Daoy (cell line): ENCODE measurements at regions not wholly inside any gene's neighbourhood (a gene's known extent, or its start where the extent isn't known, plus 50 kb on each side); places are given as distances from the start of the nearest gene placed in this dataset.
"Not testable (repeated sequence)": the region's sequence is repeated elsewhere in the genome, so short reads cannot be mapped to it uniquely, and the experiment has no call there.

Experiments used
- DNase-seq: peaks from one replicate; pipeline ENCODE4 v3.0.0-alpha.2; 2015; ENCODE audit warnings: low read depth

DNA sequence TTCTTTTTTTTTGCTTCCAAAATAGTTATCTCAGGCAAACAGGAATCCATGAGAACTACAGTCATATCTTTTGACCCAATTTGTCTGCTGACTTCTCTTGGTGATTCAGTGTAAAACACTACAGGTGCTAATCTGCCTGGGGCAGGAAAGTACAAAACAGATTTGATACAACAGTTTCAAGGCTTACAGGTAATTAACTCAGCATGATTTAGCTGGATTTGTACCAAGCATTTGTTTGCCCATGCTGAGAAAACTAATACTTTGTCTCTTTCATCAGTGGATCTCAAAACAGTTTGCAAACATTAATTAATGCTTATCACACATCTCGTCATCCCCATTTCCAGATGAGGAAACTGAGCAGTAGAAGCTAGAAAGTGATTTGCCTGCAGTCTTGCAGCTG, 312.5 kb upstream of the SEMA6A start:
- no peak for DNase-seq

DNA sequence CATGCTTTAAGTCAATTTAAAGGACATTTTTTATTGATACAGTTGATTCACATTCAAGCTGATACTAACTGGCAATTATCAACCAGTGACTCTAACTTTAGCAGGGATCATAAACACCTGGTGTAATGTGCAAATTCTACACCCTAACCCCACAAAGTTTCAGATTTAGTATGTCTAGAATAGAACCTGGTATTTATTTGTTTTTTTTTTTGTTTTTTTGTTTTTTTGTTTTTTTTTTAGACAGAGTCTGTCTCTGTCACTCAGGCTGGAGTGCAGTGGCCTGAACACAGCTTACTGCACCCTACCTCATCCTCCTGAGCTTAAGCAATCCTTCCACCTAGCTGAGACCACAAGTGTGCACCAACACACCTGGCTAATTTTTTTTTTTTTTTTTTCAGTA, 311.2 kb upstream of the SEMA6A start:
- no peak for DNase-seq

GRCh38 chr5:116883875-116884274, 309.3 kb upstream of the SEMA6A start:
- no peak for DNase-seq

DNA sequence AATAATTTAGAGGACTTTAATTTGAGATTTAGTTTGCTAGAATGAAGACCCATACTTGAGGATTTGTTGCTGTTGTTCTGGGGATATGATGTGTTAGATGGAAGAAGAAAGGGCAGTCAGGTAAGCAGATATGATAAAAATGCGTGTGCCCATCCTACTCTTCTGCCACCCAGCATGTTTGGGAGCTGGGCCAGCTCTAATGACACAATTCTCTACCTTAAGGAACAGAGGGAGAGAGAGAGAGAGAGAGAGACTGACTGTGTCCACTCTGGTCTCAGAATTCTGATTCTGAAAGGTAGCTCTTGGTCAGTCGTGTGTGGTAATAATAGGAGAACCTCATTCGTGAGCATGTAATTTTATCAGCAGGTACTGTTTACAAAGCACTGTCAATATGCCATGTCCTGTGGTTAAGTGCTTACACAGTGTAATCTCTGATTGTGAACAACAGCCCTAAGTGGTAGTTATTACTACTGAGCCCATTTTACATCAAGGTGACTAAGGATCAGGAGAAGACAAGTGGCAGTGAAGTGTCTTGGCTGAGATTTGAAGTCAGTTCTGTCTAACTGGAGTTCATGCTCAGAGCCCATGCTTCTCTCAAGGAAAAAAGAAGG, 307.4 kb upstream of the SEMA6A start:
- DNase-seq: no peak

DNA sequence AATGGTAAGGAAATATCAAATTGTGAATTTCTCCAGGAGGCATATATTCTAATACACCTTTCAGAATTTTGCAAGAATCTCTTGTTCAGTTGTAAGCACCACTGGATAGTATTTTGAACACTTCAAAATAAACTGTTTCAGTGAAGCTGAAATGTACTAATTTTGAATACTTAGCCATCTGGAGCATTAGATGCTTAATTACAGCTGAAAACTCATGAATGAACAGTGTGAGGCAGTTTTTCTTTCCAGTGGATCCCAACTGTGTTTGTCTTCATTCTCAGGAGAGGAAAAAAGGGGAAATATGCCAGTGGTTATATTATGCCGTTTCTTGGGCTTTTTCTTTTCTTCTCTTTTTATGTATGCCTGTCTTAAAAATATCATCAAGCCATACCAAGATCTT, 306.0 kb upstream of the SEMA6A start:
- no peak for DNase-seq

DNA sequence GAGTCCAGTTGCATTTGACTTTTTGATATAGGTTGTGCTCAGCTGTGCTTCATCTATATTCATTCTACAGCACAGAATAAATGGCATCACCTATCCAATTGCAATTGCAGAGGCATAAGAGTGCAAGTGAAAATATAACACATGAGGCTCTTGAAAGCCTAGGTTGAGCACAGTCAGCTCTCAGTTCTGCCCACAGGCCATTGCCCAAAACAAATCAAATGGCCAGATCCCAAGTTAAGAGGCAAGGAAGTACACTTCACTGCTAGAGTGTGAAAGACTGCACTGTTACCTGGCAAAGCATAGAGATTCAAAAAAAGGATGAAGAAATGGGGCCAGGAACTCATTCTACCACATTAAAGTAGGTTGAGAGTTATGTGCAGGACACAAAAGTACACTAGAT, 305.5 kb upstream of the SEMA6A start:
- DNase-seq: no peak

DNA sequence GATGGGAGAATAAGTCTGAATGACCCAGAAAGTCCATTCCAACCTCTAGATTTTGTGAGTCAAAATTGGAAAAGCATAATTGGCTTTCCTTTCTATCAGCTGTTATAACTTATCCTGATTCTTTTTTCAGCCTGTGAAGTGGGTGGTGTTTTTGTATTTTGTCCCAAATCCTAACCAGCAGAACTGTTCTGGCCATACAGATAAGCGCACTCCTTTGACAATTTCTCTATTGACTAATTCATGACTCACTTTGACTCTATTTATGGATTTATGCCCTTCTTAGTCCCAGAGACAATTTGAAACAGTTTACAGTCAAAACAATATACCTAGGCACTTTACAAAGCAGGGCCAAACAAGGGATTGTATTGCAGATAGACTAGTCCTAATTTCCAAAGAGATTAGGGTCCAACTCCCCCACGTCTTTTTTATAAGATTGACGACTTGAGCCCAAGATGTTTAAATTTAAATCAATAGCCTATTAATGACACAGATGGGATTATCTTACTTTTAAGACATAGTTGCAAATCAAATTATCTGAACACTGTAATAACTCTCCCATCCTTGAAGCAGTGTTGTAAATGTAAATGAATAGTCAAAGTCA, 301.7 kb upstream of the SEMA6A start:
- no peak for DNase-seq

- DNase-seq: no peak
These were observed 298.4 kb upstream of the SEMA6A start for GRCh38 chr5:116872986-116873385.

DNA sequence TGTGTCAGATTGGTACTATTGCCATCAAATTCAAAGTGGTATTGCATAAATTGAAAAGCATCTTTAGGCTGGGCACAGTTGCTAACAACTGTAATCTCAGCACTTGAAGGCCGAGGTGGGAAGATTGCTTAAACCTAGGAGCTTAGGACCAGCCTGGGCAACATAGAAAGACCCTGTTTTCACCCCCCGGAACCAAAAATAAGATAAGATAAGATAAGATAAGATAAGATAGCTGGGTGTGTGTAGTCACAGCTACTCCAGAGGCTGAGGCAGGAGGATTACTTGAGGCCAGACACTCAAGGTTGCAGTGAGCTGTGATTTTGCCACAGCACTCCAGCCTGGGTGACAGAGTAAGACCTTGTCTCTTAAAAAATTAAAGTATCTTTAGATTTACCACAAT, 297.9 kb upstream of the SEMA6A start:
- no peak for DNase-seq

- DNase-seq: not testable (repeated sequence)
These were observed 293.2 kb upstream of the SEMA6A start for GRCh38 chr5:116867825-116868224.

- DNase-seq: no peak
These were observed 291.0 kb upstream of the SEMA6A start for GRCh38 chr5:116865651-116866050.

DNA sequence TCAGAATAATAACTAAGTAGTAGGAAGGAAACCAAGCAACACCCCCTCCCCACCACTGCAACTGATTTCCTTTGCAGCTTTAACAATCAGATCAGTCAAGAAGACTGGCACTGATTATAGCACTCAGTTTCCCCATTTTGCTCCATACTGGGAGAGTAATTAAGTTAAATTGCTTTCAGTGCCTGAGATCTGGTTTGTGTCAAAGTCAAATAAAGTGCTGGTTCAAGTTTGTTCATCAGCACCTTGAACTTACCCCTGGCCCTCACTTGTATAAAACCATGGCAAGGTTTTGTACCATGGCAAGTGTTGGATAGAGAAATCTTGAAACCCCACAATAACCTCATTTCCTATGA, 290.2 kb upstream of the SEMA6A start:
- no peak for DNase-seq

DNA sequence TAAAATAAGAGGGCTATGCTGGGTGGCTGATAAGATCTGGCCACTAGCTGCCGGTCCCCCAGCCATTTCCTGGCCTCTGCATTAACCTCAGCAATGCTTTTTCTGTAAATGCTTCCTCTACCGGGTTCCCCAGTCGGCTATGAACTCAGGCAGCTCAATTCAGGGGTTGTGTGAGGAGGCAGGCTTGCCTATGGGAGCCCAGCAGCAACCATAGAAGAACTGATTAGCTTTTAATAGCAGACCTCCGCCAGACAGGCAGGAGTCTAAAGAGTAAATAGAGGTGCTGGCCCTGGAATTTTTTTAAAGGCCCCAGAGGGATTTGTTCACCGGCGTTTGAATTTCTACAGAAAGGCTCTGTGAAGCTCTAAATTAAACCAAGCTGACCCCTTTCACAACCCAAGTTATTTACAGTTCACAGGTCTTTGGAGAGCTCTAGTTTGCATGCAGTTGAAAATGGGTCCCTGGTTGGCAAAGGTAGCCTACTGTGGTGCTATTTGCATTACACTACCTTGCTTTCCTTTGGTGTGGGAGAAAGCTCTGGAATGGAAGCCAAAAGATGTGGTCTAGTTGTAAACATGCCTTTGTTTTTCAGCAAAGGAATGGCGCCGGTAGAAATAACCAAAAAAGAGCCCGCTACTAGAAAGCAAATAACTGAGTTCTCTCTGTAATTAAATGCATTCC, 289.7 kb upstream of the SEMA6A start:
- no peak for DNase-seq

- DNase-seq: no peak
These were observed 288.2 kb upstream of the SEMA6A start for GRCh38 chr5:116862632-116863455.

DNA sequence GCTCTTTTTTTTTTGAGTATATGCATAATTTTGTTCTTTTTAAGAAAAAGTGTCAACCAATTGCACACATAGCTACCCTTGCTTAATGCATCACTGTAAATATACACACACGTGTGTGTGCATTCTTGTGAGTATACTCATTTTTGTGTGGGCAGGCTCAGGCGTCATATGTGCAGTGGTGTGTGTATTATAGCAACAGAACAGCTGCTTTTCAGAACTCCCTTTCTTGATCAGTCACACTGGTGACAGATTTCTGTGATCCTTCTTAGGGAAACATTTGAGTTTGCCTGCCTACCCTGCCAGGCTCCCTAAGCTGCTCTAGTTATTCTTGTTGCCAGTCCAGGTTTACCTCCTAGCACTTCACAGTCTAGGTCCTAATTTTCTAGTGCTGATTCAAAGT, 287.0 kb upstream of the SEMA6A start:
- DNase-seq: no peak

DNA sequence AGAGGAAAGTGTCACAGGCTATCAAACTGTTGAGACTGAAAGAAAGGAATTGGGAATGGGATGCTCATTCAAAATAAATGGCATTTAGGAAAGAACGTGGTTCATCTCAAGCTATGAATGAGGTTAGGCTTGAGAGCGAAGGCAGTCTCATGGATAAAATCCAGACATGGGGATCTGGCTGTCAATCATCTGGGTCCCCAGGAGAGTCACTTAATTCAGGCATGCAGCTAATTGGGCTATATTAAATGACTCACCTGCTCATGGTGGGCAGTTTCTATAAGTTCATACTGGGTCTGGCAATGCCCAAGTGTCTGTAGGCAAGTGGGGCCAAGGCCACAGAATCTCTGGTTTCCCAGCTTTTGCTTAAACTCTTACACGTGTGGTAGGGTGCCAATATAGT, 286.5 kb upstream of the SEMA6A start:
- no peak for DNase-seq

- DNase-seq: no peak
These were observed 285.2 kb upstream of the SEMA6A start for GRCh38 chr5:116859666-116860320.

- no peak for DNase-seq
These were observed 284.2 kb upstream of the SEMA6A start for GRCh38 chr5:116858705-116859333.

GRCh38 chr5:116858020-116858419, 283.4 kb upstream of the SEMA6A start:
- not testable (repeated sequence) for DNase-seq

DNA sequence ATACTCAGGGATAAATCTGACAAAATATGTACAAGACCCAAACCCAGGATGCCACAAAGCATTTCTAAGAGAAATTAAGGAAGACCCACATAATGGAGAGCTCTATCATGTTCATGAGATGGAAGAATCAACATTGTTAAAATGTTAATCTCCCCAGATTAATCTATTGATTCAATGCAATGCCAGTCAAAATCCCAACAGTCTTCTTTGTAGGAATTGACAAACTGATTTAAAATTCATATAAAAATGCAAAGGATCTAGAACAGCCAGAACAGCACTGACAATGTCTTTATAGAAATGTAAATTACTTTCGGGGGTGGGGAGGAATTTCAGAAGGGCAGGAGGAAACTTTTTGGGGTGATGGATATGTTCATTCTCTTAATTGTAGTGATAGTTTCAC, 281.6 kb upstream of the SEMA6A start:
- DNase-seq: no peak

GRCh38 chr5:116853992-116854391, 279.4 kb upstream of the SEMA6A start:
- no peak for DNase-seq
